Stomach smooth muscle (tissue), 2 donors: ENCODE measurements at regions not wholly inside any gene's neighbourhood (a gene's known extent, or its start where the extent isn't known, plus 50 kb on each side); places are given as distances from the start of the nearest gene placed in this dataset.

ENCODE experiments used
- H3K27ac ChIP-seq: one replicate; pipeline ENCODE4 v1.7.0; 2013; ENCODE audit warnings: mild to moderate bottlenecking, low read length, inconsistent platforms
- H3K27me3 ChIP-seq, 2 donors: one replicate each; pipeline ENCODE4 v1.7.0; 2013; ENCODE audit warnings: low read length in 2 of 2; ENCODE audit not compliant: insufficient read depth in 2 of 2, control insufficient read depth in 1 of 2
- H3K36me3 ChIP-seq, 2 donors: one replicate each; pipeline ENCODE4 v1.7.0; 2013; ENCODE audit warnings: low read length in 2 of 2; ENCODE audit not compliant: control insufficient read depth in 2 of 2, insufficient read depth in 2 of 2
- H3K4me1 ChIP-seq: one replicate; pipeline ENCODE4 v1.7.0; 2013; ENCODE audit warnings: low read length; ENCODE audit not compliant: control insufficient read depth, insufficient read depth
- H3K4me3 ChIP-seq, 2 donors: one replicate each; pipeline ENCODE4 v1.7.0; 2013; ENCODE audit warnings: low read length in 2 of 2
- H3K9ac ChIP-seq, 2 donors: one replicate each; pipeline ENCODE4 v1.7.0; 2013; ENCODE audit warnings: low read length in 2 of 2, mild to moderate bottlenecking in 1 of 2
- H3K9me3 ChIP-seq, 2 donors: one replicate each; pipeline ENCODE4 v1.7.0; 2013; ENCODE audit warnings: low read length in 2 of 2; ENCODE audit not compliant: control insufficient read depth in 2 of 2
- donor health status: healthy.
- donor health status: Pancreatic carcinoma.

DNA sequence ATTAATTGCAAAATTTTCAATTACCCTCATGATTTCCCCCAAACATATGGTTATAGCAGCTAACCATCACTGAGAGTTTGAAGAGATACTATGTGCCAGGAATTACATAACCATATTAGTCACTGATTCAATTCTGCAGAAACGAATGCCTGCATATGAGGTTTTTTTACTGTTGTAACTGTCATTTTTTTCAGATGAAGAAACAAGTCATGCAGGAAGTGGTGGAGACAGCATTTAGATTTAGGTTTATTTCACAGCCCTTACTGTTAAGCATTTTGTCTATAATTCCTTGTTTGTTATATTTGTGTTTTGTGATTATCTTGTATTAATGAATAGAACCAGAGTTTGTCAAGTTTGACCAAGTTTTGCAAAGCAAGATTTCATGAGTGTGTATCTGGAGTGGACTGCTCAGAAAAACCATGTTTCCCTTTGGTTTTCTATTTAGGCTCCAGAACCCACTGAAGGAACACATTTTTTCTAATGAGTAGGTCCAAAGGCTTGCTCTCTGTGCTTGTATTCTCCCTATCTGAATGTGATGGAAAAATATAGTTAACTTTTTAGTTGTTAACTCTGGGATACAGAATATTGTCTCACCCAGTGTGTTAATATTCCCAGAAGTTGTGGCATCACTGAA, 308.5 kb upstream of the ADAMTS5 start:
- Histone ChIP-seq H3K9ac (no peak overlapping the region), H3K27me3 (no peaks in the 10 kb centered on the region), H3K4me3 (no peak overlapping the region), H3K4me1 (no peaks in the 10 kb centered on the region), H3K27ac (no peak overlapping the region), H3K36me3 (no peaks in the 10 kb centered on the region), H3K9me3 (no peaks in the 10 kb centered on the region)

GRCh38 chr21:27269644-27270043, 302.8 kb upstream of the ADAMTS5 start:
- H3K9me3 ChIP-seq = no peaks in the 10 kb centered on the region
- no peak overlapping the region for H3K27ac ChIP-seq
- H3K4me3 ChIP-seq = no peak overlapping the region
- H3K36me3 ChIP-seq = no peaks in the 10 kb centered on the region
- H3K4me1 ChIP-seq = no peaks in the 10 kb centered on the region
- no peak overlapping the region for H3K9ac ChIP-seq
- H3K27me3 ChIP-seq = no peaks in the 10 kb centered on the region

DNA sequence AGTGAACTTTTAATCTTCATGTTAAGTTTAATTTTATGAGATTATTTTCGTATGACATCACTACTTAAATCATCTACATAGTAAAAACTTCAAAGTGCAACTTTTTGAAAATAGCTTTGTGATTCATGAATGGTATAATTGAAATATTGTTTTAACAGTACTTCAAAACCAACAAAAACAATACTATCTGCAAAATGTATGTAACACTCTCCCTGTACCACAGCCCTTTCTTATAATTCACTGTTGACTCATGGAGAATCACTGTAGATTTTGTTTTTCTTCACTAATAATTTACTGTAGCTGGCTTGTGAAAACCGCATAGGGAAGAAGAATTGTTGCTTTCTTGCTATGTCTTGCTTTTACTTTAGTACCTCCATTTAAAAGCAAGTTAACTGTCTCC, 301.4 kb upstream of the ADAMTS5 start:
- Histone ChIP-seq H3K9ac (no peak overlapping the region), H3K36me3 (no peaks in the 10 kb centered on the region), H3K4me1 (no peaks in the 10 kb centered on the region), H3K4me3 (no peak overlapping the region), H3K27me3 (no peaks in the 10 kb centered on the region), H3K27ac (no peak overlapping the region), H3K9me3 (no peaks in the 10 kb centered on the region)

GRCh38 chr21:27265949-27266348, 299.1 kb upstream of the ADAMTS5 start:
- Histone ChIP-seq H3K27me3 (no peaks in the 10 kb centered on the region), H3K9me3 (no peaks in the 10 kb centered on the region), H3K36me3 (no peaks in the 10 kb centered on the region), H3K27ac (no peak overlapping the region), H3K4me3 (no peak overlapping the region), H3K4me1 (no peaks in the 10 kb centered on the region), H3K9ac (no peak overlapping the region)

- no peak overlapping the region for H3K4me3 ChIP-seq
- H3K36me3 ChIP-seq = no peaks in the 10 kb centered on the region
Observed at GRCh38 chr21:27265492-27265891, 298.6 kb upstream of the ADAMTS5 start.

DNA sequence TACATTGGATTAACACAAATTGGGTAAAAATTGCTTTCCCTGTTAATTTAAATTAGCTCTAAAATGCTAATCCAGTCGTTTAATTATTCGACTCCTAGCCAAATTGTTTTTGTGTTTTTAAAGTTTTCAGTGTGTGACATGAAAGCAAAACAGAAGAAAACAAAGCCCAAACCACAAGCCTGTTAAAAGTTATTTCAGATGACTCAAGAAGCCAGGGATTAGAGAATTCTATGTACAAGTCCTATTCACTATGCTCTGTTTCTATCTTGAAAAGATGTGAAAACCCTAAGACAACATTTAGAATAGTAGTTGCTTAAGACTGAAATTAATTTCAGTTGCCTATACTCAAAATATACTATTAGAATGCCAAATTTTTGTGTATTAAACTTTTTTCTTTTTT, 294.8 kb upstream of the ADAMTS5 start:
- Histone ChIP-seq H3K27ac (no peak overlapping the region), H3K4me1 (no peaks in the 10 kb centered on the region), H3K9ac (no peak overlapping the region), H3K9me3 (no peaks in the 10 kb centered on the region), H3K36me3 (no peaks in the 10 kb centered on the region), H3K27me3 (no peaks in the 10 kb centered on the region), H3K4me3 (no peak overlapping the region)

More at GRCh38 chr21:27265492-27265891, 298.6 kb upstream of the ADAMTS5 start:
- no peak overlapping the region for H3K9ac ChIP-seq
- H3K4me1 ChIP-seq = no peaks in the 10 kb centered on the region
- no peaks in the 10 kb centered on the region for H3K27me3 ChIP-seq
- no peak overlapping the region for H3K27ac ChIP-seq
- no peaks in the 10 kb centered on the region for H3K9me3 ChIP-seq

- H3K36me3 ChIP-seq = no peaks in the 10 kb centered on the region
Observed at GRCh38 chr21:27260728-27261127, 293.8 kb upstream of the ADAMTS5 start.

GRCh38 chr21:27258742-27259448, 292.0 kb upstream of the ADAMTS5 start:
- Histone ChIP-seq H3K4me1 (no peaks in the 10 kb centered on the region), H3K27ac (no peak overlapping the region), H3K9me3 (no peaks in the 10 kb centered on the region), H3K36me3 (no peaks in the 10 kb centered on the region), H3K27me3 (no peaks in the 10 kb centered on the region), H3K9ac (no peak overlapping the region), H3K4me3 (no peak overlapping the region)

More at GRCh38 chr21:27260728-27261127, 293.8 kb upstream of the ADAMTS5 start:
- Histone ChIP-seq H3K4me1 (no peaks in the 10 kb centered on the region), H3K4me3 (no peak overlapping the region), H3K9ac (no peak overlapping the region), H3K9me3 (no peaks in the 10 kb centered on the region), H3K27me3 (no peaks in the 10 kb centered on the region), H3K27ac (no peak overlapping the region)

GRCh38 chr21:27257908-27258556, 291.1 kb upstream of the ADAMTS5 start:
- no peak overlapping the region for H3K27ac ChIP-seq
- no peak overlapping the region for H3K9ac ChIP-seq
- no peaks in the 10 kb centered on the region for H3K27me3 ChIP-seq
- no peaks in the 10 kb centered on the region for H3K4me1 ChIP-seq
- H3K9me3 ChIP-seq = no peaks in the 10 kb centered on the region
- no peak overlapping the region for H3K4me3 ChIP-seq
- H3K36me3 ChIP-seq = no peaks in the 10 kb centered on the region

DNA sequence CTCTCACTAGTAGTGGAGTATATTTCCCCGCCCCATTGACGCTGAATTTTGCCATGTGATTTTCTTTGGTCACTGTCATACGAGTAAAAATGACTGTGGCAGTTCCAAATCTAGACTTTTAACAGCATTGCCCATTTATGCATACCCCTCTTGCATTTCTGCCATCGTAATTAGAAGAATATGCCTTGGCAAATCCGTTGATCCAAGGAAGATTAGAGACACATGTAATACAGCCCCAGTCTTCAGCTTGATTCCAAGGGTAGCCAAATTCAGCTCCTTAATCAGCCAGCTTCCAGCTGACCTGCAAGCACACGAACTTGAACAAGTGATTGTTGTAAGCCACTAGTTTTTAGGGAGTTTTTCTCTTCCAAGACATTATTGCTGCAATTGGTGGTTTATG, 290.3 kb upstream of the ADAMTS5 start:
- H3K9ac ChIP-seq = no peak overlapping the region
- H3K4me1 ChIP-seq = no peaks in the 10 kb centered on the region
- no peaks in the 10 kb centered on the region for H3K36me3 ChIP-seq
- H3K27ac ChIP-seq = no peak overlapping the region
- H3K9me3 ChIP-seq = no peaks in the 10 kb centered on the region
- H3K27me3 ChIP-seq = no peaks in the 10 kb centered on the region
- H3K4me3 ChIP-seq = no peak overlapping the region

- no peak overlapping the region for H3K4me3 ChIP-seq
- H3K36me3 ChIP-seq = no peaks in the 10 kb centered on the region
- H3K27ac ChIP-seq = no peak overlapping the region
- no peaks in the 10 kb centered on the region for H3K27me3 ChIP-seq
- H3K9ac ChIP-seq = no peak overlapping the region
- H3K9me3 ChIP-seq = no peaks in the 10 kb centered on the region
- H3K4me1 ChIP-seq = no peaks in the 10 kb centered on the region
Observed at GRCh38 chr21:27251752-27252151, 284.9 kb upstream of the ADAMTS5 start.
